Neural cell (in vitro differentiated cells): ENCODE measurements at regions not wholly inside any gene's neighbourhood (a gene's known extent, or its start where the extent isn't known, plus 50 kb on each side); places are given as distances from the start of the nearest gene placed in this dataset.

ENCODE experiments used
- H2AFZ ChIP-seq: fragments of 200-600, 300-800 bp; sonication (generic), shearing (Covaris generic); 2 replicates; pipeline ENCODE4 v1.6.0; 2014; ENCODE audit warnings: low read depth, mild to moderate bottlenecking, antibody characterized with exemption, low read length, moderate library complexity
- H3F3A ChIP-seq: fragments of 200-600 bp; shearing (Covaris generic); 2 replicates; pipeline ENCODE4 v1.6.1; 2016; ENCODE audit warnings: mild to moderate bottlenecking, moderate library complexity, mixed read lengths, antibody characterized with exemption, low read length; ENCODE audit not compliant: insufficient read depth, poor library complexity, severe bottlenecking
- H3K27ac ChIP-seq: fragments of 200-600, 300-800 bp; sonication (generic), shearing (Covaris generic); 2 replicates; pipeline ENCODE4 v1.5.1; 2014; ENCODE audit warnings: mild to moderate bottlenecking, low read length, moderate library complexity
- H3K27me3 ChIP-seq: fragments of 300-800, 200-600 bp; sonication (generic), shearing (Covaris generic); 2 replicates; pipeline ENCODE4 v1.6.0; 2014; ENCODE audit warnings: mild to moderate bottlenecking, low read depth, low read length, moderate library complexity; ENCODE audit not compliant: insufficient read depth
- H3K36me3 ChIP-seq: fragments of 300-800, 200-600 bp; sonication (generic), shearing (Covaris generic); 2 replicates; pipeline ENCODE4 v1.5.1; 2014; ENCODE audit warnings: mild to moderate bottlenecking, antibody characterized with exemption, low read length, moderate library complexity; ENCODE audit not compliant: insufficient read depth
- H3K4me2 ChIP-seq: fragments of 300-800, 200-600 bp; sonication (generic), shearing (Covaris generic); 2 replicates; pipeline ENCODE4 v1.6.0; 2014; ENCODE audit warnings: mild to moderate bottlenecking, low read length
- H3K4me3 ChIP-seq: fragments of 300-800, 200-600 bp; sonication (generic), shearing (Covaris generic); 2 replicates; pipeline ENCODE4 v1.5.1; 2014; ENCODE audit warnings: mild to moderate bottlenecking, low read length, moderate library complexity
- H3K79me2 ChIP-seq: fragments of 200-600 bp; shearing (Covaris generic); replicated peaks from 2 replicates; pipeline ENCODE4 v1.6.0; 2014; ENCODE audit warnings: mild to moderate bottlenecking, low read length, moderate library complexity; ENCODE audit not compliant: insufficient read depth
- H3K9ac ChIP-seq: fragments of 300-800, 200-600 bp; sonication (generic), shearing (Covaris generic); 2 replicates; pipeline ENCODE4 v1.6.1; 2016; ENCODE audit warnings: mild to moderate bottlenecking, low read length, mixed read lengths
- H3K9me2 ChIP-seq: fragments of 200-600 bp; shearing (Covaris generic); 2 replicates; pipeline ENCODE4 v1.6.1; 2016; ENCODE audit warnings: mild to moderate bottlenecking, low read length, mixed read lengths; ENCODE audit not compliant: insufficient read depth
- H3K9me3 ChIP-seq: fragments of 200-600, 300-800 bp; sonication (generic), shearing (Covaris generic); 2 replicates; pipeline ENCODE4 v1.6.1; 2016; ENCODE audit warnings: mild to moderate bottlenecking, mixed run types, low read length, moderate library complexity, mixed read lengths
- H4K20me1 ChIP-seq: fragments of 200-600 bp; shearing (Covaris generic); 2 replicates; pipeline ENCODE4 v1.6.1; 2016; ENCODE audit warnings: mild to moderate bottlenecking, mixed run types; ENCODE audit not compliant: insufficient read depth
- EP300 ChIP-seq: fragments of 450-650 bp; conservative IDR thresholded peaks from 2 replicates; pipeline ENCODE4 v1.6.1; 2014; ENCODE audit warnings: antibody characterized with exemption, mild to moderate bottlenecking, moderate library complexity; ENCODE audit not compliant: poor library complexity, severe bottlenecking
- EZH2 ChIP-seq: fragments of 200-600, 300-800 bp; shearing (Covaris generic), sonication (generic); IDR thresholded peaks from 2 replicates; pipeline ENCODE4 v1.6.1; 2014; ENCODE audit warnings: antibody characterized with exemption, low read length, borderline replicate concordance, mild to moderate bottlenecking; ENCODE audit not compliant: insufficient read depth, poor library complexity, severe bottlenecking
- MXI1 ChIP-seq: fragments of 450-650 bp; conservative IDR thresholded peaks from 2 replicates; pipeline ENCODE4 v1.6.1; 2014; ENCODE audit warnings: antibody characterized with exemption, mild to moderate bottlenecking; ENCODE audit not compliant: poor library complexity, severe bottlenecking
- POLR2AphosphoS5 ChIP-seq: IDR thresholded peaks from 2 replicates; pipeline ENCODE4 v1.6.1; 2012
- RAD21 ChIP-seq: fragments of 450-650 bp; conservative IDR thresholded peaks from 2 replicates; pipeline ENCODE4 v1.6.1; 2014; ENCODE audit warnings: antibody characterized with exemption, mild to moderate bottlenecking, moderate library complexity
- SMC3 ChIP-seq: fragments of 450-650 bp; conservative IDR thresholded peaks from 2 replicates; pipeline ENCODE4 v1.6.1; 2014; ENCODE audit warnings: antibody characterized with exemption, mild to moderate bottlenecking, moderate library complexity; ENCODE audit not compliant: poor library complexity
- TAF1 ChIP-seq: IDR thresholded peaks from 2 replicates; pipeline ENCODE4 v1.6.1; 2012; ENCODE audit warnings: low read depth
- TF ChIP-seq, protein P1 (sequence below): IDR thresholded peaks from 2 replicates; pipeline ENCODE4 v1.6.1; 2012; ENCODE audit warnings: borderline replicate concordance
- TF ChIP-seq, protein P2 (sequence below): fragments of 450-650 bp; IDR thresholded peaks from 2 replicates; pipeline ENCODE4 v1.5.1; 2014; ENCODE audit warnings: antibody characterized with exemption, mild to moderate bottlenecking, moderate library complexity; ENCODE audit not compliant: poor library complexity, severe bottlenecking

DNA sequence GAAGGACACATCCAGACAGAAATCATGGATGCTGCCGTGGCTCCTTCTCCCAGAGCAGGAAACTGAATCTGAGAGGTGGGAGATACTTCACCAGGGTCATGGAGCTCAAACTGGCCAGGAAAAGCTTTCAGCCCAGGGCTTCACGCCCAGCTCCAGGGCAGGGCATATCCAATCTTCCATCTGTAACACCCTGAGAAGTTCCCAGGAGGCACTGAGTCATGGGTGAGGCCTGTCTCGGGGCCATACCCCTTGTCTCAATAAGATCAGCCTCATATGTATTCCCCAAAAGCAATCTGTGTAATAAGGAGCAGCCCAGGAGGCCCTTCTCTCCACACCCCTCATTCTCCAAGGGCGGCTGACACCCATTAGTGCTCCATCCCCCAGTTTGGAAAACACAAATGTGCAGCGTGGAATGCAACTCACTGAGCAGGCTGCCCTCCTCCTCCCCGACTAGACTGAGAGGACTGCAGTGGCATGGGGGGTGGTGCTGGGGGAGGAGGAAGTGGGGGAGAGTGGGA, 439.3 kb upstream of the SULF2 start:
- Histone ChIP-seq H3K4me3 (no peak overlapping the region), H3K36me3 (no peaks in the 10 kb centered on the region), H3K4me2 (no peak overlapping the region), H3K27me3 (no peaks in the 10 kb centered on the region), H3K9me3 (no peaks in the 10 kb centered on the region), H3K79me2 (no peaks in the 10 kb centered on the region), H3K9ac (no peak overlapping the region), H3F3A (no peaks in the 10 kb centered on the region), H3K27ac (no peak overlapping the region), H4K20me1 (no peaks in the 10 kb centered on the region), H3K9me2 (no peaks in the 10 kb centered on the region), H2AFZ (no peak overlapping the region)
- TF ChIP-seq EP300 = no peak
- TF ChIP-seq EZH2 = no peak
- TF ChIP-seq POLR2AphosphoS5 = no peak
- no peak for TF ChIP-seq SMC3
- no peak for TF ChIP-seq MXI1
- no peak for TF ChIP-seq TAF1
- TF ChIP-seq, protein P1, sequence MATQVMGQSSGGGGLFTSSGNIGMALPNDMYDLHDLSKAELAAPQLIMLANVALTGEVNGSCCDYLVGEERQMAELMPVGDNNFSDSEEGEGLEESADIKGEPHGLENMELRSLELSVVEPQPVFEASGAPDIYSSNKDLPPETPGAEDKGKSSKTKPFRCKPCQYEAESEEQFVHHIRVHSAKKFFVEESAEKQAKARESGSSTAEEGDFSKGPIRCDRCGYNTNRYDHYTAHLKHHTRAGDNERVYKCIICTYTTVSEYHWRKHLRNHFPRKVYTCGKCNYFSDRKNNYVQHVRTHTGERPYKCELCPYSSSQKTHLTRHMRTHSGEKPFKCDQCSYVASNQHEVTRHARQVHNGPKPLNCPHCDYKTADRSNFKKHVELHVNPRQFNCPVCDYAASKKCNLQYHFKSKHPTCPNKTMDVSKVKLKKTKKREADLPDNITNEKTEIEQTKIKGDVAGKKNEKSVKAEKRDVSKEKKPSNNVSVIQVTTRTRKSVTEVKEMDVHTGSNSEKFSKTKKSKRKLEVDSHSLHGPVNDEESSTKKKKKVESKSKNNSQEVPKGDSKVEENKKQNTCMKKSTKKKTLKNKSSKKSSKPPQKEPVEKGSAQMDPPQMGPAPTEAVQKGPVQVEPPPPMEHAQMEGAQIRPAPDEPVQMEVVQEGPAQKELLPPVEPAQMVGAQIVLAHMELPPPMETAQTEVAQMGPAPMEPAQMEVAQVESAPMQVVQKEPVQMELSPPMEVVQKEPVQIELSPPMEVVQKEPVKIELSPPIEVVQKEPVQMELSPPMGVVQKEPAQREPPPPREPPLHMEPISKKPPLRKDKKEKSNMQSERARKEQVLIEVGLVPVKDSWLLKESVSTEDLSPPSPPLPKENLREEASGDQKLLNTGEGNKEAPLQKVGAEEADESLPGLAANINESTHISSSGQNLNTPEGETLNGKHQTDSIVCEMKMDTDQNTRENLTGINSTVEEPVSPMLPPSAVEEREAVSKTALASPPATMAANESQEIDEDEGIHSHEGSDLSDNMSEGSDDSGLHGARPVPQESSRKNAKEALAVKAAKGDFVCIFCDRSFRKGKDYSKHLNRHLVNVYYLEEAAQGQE = no peak
- TF ChIP-seq RAD21 = no peak

DNA sequence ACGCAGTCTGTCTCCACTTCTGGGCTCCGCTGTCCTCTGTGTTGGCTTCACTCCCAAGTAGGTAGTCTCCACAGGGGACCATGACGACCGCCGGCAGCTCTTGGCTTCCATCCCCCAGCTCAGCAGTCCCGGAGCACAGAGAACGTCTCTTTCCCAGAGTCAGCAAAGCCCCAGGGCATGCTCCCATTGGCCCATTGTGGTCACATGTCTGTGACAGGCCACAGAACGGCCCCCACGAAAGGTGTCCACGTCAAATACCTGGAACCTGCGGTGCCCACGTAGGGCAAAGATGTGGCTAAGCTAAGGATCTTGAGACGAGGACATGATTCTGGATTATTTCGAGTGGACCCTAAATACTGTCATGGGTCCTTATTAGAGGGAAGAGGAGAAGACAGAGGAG, 438.4 kb upstream of the SULF2 start:
- Histone ChIP-seq H3K4me2 (no peak overlapping the region), H2AFZ (no peak overlapping the region), H3F3A (no peaks in the 10 kb centered on the region), H3K4me3 (no peak overlapping the region), H3K9me3 (no peaks in the 10 kb centered on the region), H3K27me3 (no peaks in the 10 kb centered on the region), H3K9me2 (no peaks in the 10 kb centered on the region), H3K9ac (no peak overlapping the region), H3K27ac (no peak overlapping the region), H3K79me2 (no peaks in the 10 kb centered on the region), H4K20me1 (no peaks in the 10 kb centered on the region), H3K36me3 (no peaks in the 10 kb centered on the region)
- TF ChIP-seq SMC3 (no peak), MXI1 (no peak), TAF1 (no peak), EP300 (no peak), RAD21 (no peak), POLR2AphosphoS5 (no peak), EZH2 (no peak)
- TF ChIP-seq, protein P2, sequence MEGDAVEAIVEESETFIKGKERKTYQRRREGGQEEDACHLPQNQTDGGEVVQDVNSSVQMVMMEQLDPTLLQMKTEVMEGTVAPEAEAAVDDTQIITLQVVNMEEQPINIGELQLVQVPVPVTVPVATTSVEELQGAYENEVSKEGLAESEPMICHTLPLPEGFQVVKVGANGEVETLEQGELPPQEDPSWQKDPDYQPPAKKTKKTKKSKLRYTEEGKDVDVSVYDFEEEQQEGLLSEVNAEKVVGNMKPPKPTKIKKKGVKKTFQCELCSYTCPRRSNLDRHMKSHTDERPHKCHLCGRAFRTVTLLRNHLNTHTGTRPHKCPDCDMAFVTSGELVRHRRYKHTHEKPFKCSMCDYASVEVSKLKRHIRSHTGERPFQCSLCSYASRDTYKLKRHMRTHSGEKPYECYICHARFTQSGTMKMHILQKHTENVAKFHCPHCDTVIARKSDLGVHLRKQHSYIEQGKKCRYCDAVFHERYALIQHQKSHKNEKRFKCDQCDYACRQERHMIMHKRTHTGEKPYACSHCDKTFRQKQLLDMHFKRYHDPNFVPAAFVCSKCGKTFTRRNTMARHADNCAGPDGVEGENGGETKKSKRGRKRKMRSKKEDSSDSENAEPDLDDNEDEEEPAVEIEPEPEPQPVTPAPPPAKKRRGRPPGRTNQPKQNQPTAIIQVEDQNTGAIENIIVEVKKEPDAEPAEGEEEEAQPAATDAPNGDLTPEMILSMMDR = no peak
- TF ChIP-seq, protein P1 = no peak
